Astrocyte of the spinal cord (primary cell): ENCODE measurements at regions not wholly inside any gene's neighbourhood (a gene's known extent, or its start where the extent isn't known, plus 50 kb on each side); places are given as distances from the start of the nearest gene placed in this dataset.

Experiments used
- DNase-seq: peaks from one replicate; pipeline ENCODE4 v3.0.0; 2011; ENCODE audit warnings: low read depth, low spot score
- H3K4me3 ChIP-seq: 2 replicates; pipeline ENCODE4 v1.5.1; 2011; ENCODE audit warnings: low read depth, mild to moderate bottlenecking, low read length, moderate library complexity
- in situ Hi-C: cut with HindIII; loops from 2 replicates; pipeline ENCODE4 v1.10.0; 2017; ENCODE audit warnings: low sequenced_read_pairs
- TF ChIP-seq, protein P1 (sequence below): IDR thresholded peaks from 2 replicates; pipeline ENCODE4 v1.5.1; 2012; ENCODE audit warnings: low read depth, mild to moderate bottlenecking, low read length, inconsistent platforms

- in situ Hi-C loops = no loop called here
- H3K4me3 ChIP-seq = no peak overlapping the region
- DNase-seq = no peak
- TF ChIP-seq, protein P1, sequence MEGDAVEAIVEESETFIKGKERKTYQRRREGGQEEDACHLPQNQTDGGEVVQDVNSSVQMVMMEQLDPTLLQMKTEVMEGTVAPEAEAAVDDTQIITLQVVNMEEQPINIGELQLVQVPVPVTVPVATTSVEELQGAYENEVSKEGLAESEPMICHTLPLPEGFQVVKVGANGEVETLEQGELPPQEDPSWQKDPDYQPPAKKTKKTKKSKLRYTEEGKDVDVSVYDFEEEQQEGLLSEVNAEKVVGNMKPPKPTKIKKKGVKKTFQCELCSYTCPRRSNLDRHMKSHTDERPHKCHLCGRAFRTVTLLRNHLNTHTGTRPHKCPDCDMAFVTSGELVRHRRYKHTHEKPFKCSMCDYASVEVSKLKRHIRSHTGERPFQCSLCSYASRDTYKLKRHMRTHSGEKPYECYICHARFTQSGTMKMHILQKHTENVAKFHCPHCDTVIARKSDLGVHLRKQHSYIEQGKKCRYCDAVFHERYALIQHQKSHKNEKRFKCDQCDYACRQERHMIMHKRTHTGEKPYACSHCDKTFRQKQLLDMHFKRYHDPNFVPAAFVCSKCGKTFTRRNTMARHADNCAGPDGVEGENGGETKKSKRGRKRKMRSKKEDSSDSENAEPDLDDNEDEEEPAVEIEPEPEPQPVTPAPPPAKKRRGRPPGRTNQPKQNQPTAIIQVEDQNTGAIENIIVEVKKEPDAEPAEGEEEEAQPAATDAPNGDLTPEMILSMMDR = no peak
Measured at GRCh38 chr2:18381386-18381785, 179.1 kb downstream of the RDH14 start.

GRCh38 chr2:18380321-18380720 lies 180.1 kb downstream of the RDH14 start:
- no peak for DNase-seq
- in situ Hi-C loops = no loop called here
- TF ChIP-seq, protein P1 = no peak
- H3K4me3 ChIP-seq = no peak overlapping the region

GRCh38 chr2:18379870-18380269 lies 180.6 kb downstream of the RDH14 start:
- in situ Hi-C loops = no loop called here

DNA sequence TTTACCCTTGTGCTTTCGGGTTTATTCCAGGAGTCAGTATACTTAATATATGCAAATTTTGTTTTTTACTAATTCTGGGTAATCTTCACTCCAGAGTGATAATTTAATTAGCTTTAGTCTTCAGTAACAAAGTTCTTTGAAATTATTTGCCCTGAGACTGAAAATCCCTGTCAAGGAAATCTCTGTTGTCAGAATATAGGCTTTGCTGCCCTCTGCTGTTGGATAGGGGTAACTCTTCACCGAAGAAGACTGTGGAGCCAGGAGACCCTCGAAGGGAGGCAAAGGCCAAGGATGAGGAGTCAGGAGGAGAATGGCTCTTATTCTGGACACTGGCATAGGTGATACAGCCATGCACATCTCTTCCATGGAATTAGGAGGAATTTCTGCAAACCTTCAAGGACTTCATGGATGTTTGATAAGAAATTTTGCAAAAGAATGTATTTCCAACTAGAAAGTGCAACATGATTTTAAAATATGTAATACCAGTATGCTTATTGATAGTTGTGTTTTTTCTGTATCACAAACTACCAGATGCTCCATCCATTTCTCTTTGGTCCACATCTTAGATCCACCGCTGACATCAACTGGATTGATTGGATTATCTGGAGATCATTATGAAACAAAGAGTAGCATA lies 182.3 kb downstream of the RDH14 start:
- no peak overlapping the region for H3K4me3 ChIP-seq
- in situ Hi-C loops = no loop called here
- DNase-seq = peak; percentile 49
- TF ChIP-seq, protein P1 = peak; percentile 86

More at GRCh38 chr2:18379870-18380269, 180.6 kb downstream of the RDH14 start:
- TF ChIP-seq, protein P1 = no peak
- no peak for DNase-seq
- H3K4me3 ChIP-seq = no peak overlapping the region

GRCh38 chr2:18376936-18377335 lies 183.5 kb downstream of the RDH14 start:
- no peak overlapping the region for H3K4me3 ChIP-seq
- DNase-seq = no peak
- TF ChIP-seq, protein P1 = no peak
- in situ Hi-C loops = no loop called here

DNA sequence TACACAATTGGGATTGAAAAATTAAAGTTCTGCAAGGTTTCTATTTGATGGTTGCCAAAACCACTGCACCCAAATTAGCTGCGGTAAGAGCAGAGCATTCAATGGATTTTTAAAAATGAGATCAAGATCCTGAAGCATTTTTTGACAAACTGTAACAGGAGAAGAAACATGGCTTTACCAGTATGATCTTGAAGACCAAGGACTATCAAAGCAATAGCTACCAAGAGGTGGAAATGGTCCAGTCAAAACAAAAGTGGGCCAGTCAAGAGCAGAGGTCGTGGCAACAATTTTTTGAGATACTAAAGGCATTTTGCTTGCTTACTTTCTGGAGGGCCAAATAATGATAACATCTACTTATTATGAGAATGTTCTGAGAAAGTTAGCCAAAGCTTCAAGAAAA lies 186.8 kb downstream of the RDH14 start:
- in situ Hi-C loops = no loop called here
- H3K4me3 ChIP-seq = no peak overlapping the region
- DNase-seq = peak; percentile 48
- TF ChIP-seq, protein P1 = no peak

GRCh38 chr2:18373081-18373480 lies 187.4 kb downstream of the RDH14 start:
- TF ChIP-seq, protein P1 = no peak
- H3K4me3 ChIP-seq = no peak overlapping the region
- no peak for DNase-seq
- in situ Hi-C loops = no loop called here
